Tibial nerve (tissue), 4 donors: ENCODE measurements at regions not wholly inside any gene's neighbourhood (a gene's known extent, or its start where the extent isn't known, plus 50 kb on each side); places are given as distances from the start of the nearest gene placed in this dataset.

Experiments
- CTCF ChIP-seq, 5 experiments: fragments of 200-600 bp in 3 of 5; fragments of 450-650 bp in 2 of 5; sonication (generic) in 3 of 5; IDR thresholded peaks; one replicate each; pipeline ENCODE4 v1.5.1; 2016 to 2019; ENCODE audit warnings: antibody characterized with exemption in 5 of 5, mild to moderate bottlenecking in 3 of 5, moderate library complexity in 2 of 5
- EP300 ChIP-seq, 2 donors: sonication (generic); formaldehyde crosslinking; IDR thresholded peaks; one replicate each; pipeline ENCODE4 v1.6.1; 2017; ENCODE audit warnings: antibody characterized with exemption in 2 of 2, mild to moderate bottlenecking in 1 of 2
- POLR2A ChIP-seq, 2 donors: fragments of 450-650 bp; IDR thresholded peaks; one replicate each; pipeline ENCODE4 v1.6.1; 2017; ENCODE audit warnings: antibody characterized with exemption in 2 of 2, mild to moderate bottlenecking in 2 of 2, moderate library complexity in 2 of 2

GRCh38 chr6:19782588-19782987 lies 54.6 kb upstream of the ID4 start:
- TF ChIP-seq POLR2A (IDR thresholded peaks at IDR 0.05), result no peak
- no peak for TF ChIP-seq CTCF (IDR thresholded peaks at IDR 0.05)
- no peak for TF ChIP-seq EP300 (IDR thresholded peaks at IDR 0.05)
